Parathyroid adenoma (tissue), 2 donors: ENCODE measurements at regions not wholly inside any gene's neighbourhood (a gene's known extent, or its start where the extent isn't known, plus 50 kb on each side); places are given as distances from the start of the nearest gene placed in this dataset.

Experiments
- H2AFZ ChIP-seq: fragments of 300-600 bp; sonication (generic); one replicate; pipeline ENCODE4 v1.7.0; 2017; ENCODE audit warnings: antibody characterized with exemption, mild to moderate bottlenecking
- H3K27ac ChIP-seq: fragments of 300-600 bp; sonication (generic); one replicate; pipeline ENCODE4 v1.7.0; 2017
- H3K27me3 ChIP-seq: fragments of 300-600 bp; sonication (generic); one replicate; pipeline ENCODE4 v1.7.0; 2017; ENCODE audit warnings: low read length; ENCODE audit not compliant: control insufficient read depth, insufficient read depth
- H3K36me3 ChIP-seq: fragments of 300-600 bp; sonication (generic); one replicate; pipeline ENCODE4 v1.7.0; 2017; ENCODE audit warnings: low read length; ENCODE audit not compliant: control insufficient read depth, insufficient read depth
- H3K4me1 ChIP-seq: fragments of 300-600 bp; sonication (generic); one replicate; pipeline ENCODE4 v1.7.0; 2017; ENCODE audit warnings: control low read depth
- H3K4me2 ChIP-seq: fragments of 300-600 bp; sonication (generic); one replicate; pipeline ENCODE4 v1.7.0; 2017; ENCODE audit warnings: low read length
- H3K4me3 ChIP-seq: fragments of 300-600 bp; sonication (generic); one replicate; pipeline ENCODE4 v1.7.0; 2017; ENCODE audit warnings: low read depth, low read length
- H3K79me2 ChIP-seq: fragments of 300-600 bp; sonication (generic); one replicate; pipeline ENCODE4 v1.7.0; 2017; ENCODE audit warnings: control low read depth
- H3K9ac ChIP-seq: fragments of 300-600 bp; sonication (generic); one replicate; pipeline ENCODE4 v1.7.0; 2017; ENCODE audit warnings: mild to moderate bottlenecking
- H3K9me3 ChIP-seq: fragments of 300-600 bp; sonication (generic); one replicate; pipeline ENCODE4 v1.7.0; 2017; ENCODE audit warnings: low read length; ENCODE audit not compliant: control insufficient read depth
- CTCF ChIP-seq: fragments of 300-600 bp; sonication (generic); IDR thresholded peaks from one replicate; pipeline ENCODE4 v1.7.0; 2017; ENCODE audit warnings: antibody characterized with exemption, mild to moderate bottlenecking
- donor health status: primary hyperparathyroidism.

- Histone ChIP-seq H3K27ac (no peak overlapping the region), H2AFZ (no peak overlapping the region), H3K27me3 (no peaks in the 10 kb centered on the region)
Observed at GRCh38 chr4:64464581-64464980, 55.3 kb upstream of the TECRL start.

More at GRCh38 chr4:64464581-64464980, 55.3 kb upstream of the TECRL start:
- H3K4me3 ChIP-seq, result no peak overlapping the region
- H3K4me1 ChIP-seq, result no peaks in the 10 kb centered on the region
- no peak overlapping the region for H3K9ac ChIP-seq
- no peaks in the 10 kb centered on the region for H3K9me3 ChIP-seq
- no peak overlapping the region for H3K4me2 ChIP-seq
- no peaks in the 10 kb centered on the region for H3K79me2 ChIP-seq
- no peak for TF ChIP-seq CTCF
- no peaks in the 10 kb centered on the region for H3K36me3 ChIP-seq
